Muscle of leg (tissue), 3 donors: ENCODE measurements at regions not wholly inside any gene's neighbourhood (a gene's known extent, or its start where the extent isn't known, plus 50 kb on each side); places are given as distances from the start of the nearest gene placed in this dataset.
A peak's percentile ranks its signal among the peaks of the same experiment; 100 is the strongest.

Experiments
- DNase-seq: peaks from one replicate; pipeline ENCODE4 v3.0.0; 2013
- H3K27ac ChIP-seq: one replicate; pipeline ENCODE4 v1.5.1; 2013; ENCODE audit warnings: mild to moderate bottlenecking, low read length, control low read depth
- H3K27me3 ChIP-seq: one replicate; pipeline ENCODE4 v1.6.1; 2013; ENCODE audit warnings: low read length; ENCODE audit not compliant: control insufficient read depth, insufficient read depth
- H3K36me3 ChIP-seq: one replicate; pipeline ENCODE4 v1.6.1; 2013; ENCODE audit warnings: low read length; ENCODE audit not compliant: control insufficient read depth, insufficient read depth
- H3K4me1 ChIP-seq: one replicate; pipeline ENCODE4 v1.6.1; 2013; ENCODE audit warnings: low read length; ENCODE audit not compliant: control insufficient read depth, insufficient read depth
- H3K4me3 ChIP-seq: one replicate; pipeline ENCODE4 v1.5.1; 2013; ENCODE audit warnings: low read length, control low read depth
- H3K9me3 ChIP-seq: replicated peaks from 2 replicates; pipeline ENCODE4 v1.6.1; 2013; ENCODE audit warnings: low read depth, low read length; ENCODE audit not compliant: control insufficient read depth
- WGBS: methylation state at CpG from one replicate; pipeline ENCODE4 v1.1.5; 2013; ENCODE audit warnings: missing lambda C conversion rate; ENCODE audit not compliant: insufficient coverage; 5-methylcytosine and 5-hydroxymethylcytosine counted together

DNA sequence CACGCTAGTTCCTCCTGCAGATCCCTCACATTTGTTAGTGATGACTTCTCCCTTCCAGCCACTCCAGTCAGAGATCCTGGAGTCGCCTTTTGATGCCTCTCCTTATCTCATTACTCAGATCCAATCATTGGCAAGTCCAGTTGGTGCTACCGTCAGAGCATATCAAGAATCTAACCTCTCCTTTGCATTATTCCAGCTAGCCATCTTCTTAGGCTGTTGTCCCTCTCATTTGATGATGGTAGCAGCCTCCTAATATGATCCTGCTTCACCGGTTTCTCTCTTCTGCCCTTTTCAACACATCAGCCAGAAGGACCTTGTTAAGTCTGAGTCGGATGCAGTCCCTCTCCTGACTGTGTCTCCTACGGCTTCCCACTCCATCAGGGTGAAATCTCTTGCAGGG, 305.6 kb downstream of the THBS2 start:
- DNase-seq = no peak
- H3K27me3 ChIP-seq = peaks cover 2% of the 10 kb centered on the region
- H3K36me3 ChIP-seq = no peaks in the 10 kb centered on the region
- H3K9me3 ChIP-seq = no peaks in the 10 kb centered on the region
- H3K27ac ChIP-seq = no peak overlapping the region
- WGBS = 75% methylated on average over 6 of the region's 6 CpGs
- H3K4me1 ChIP-seq = peaks cover 21% of the 10 kb centered on the region
- no peak overlapping the region for H3K4me3 ChIP-seq

DNA sequence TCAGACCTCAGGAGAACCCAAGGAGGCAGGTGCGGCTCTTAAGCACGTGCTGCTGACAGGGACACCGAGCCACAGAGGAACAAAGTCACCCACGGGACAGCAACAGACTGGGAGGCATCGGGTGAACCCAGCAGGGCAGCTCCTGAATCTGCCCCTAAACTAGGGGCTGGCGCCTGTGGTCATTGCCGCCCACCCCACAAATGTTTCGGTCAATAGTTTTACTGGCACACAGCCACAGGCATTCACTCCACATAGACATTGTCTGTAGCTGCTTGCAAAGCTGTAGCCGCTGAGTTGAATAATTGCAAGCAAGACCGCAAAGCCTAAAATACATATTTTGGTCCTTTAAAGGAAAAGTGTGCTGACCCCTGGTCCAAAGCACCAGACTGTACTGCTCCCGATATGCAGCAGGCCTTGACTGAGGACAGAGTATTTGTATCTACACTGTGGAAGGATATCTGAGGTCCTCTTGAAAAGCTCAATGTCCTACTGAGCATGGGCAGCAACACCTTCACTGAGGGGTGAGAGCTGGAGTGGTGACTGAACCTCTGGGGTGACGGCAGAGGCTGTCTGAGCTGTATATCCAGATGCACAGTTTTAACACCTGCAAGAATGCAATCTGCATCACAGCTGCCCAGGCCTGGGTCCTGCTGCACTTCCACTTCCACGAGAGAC, 310.3 kb downstream of the THBS2 start:
- H3K27ac ChIP-seq = no peak overlapping the region
- no peak overlapping the region for H3K4me3 ChIP-seq
- 73% methylated on average over 9 of the region's 13 CpGs for WGBS
- DNase-seq = no peak
- H3K27me3 ChIP-seq = peaks cover 4% of the 10 kb centered on the region
- H3K4me1 ChIP-seq = peaks cover 36% of the 10 kb centered on the region
- no peaks in the 10 kb centered on the region for H3K9me3 ChIP-seq
- H3K36me3 ChIP-seq = no peaks in the 10 kb centered on the region

DNA sequence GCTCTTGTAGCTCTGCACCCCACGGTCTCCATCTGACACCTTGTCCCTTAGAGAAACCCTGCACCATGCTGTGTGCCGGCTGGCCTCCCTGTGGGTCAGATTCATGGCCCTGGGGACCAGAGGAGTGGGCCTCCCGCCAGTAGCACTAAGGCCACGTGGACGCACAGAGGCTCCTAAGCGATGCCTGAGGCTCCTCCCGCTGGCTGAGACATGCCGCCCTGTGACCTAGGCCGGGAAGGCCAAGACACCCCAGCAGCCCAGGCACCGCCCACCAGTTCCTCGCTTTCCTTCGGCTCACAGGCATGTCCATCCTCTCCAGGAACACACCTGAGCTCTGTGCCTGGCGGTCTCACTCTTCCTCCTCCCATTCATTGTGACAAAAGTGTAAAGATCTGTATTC, 311.0 kb downstream of the THBS2 start:
- WGBS = 80% methylated on average over 13 of the region's 13 CpGs
- DNase-seq = no peak
- no peak overlapping the region for H3K27ac ChIP-seq
- H3K4me3 ChIP-seq = no peak overlapping the region
- no peaks in the 10 kb centered on the region for H3K36me3 ChIP-seq
- H3K4me1 ChIP-seq = peaks cover 36% of the 10 kb centered on the region
- no peaks in the 10 kb centered on the region for H3K9me3 ChIP-seq
- peaks cover 4% of the 10 kb centered on the region for H3K27me3 ChIP-seq

DNA sequence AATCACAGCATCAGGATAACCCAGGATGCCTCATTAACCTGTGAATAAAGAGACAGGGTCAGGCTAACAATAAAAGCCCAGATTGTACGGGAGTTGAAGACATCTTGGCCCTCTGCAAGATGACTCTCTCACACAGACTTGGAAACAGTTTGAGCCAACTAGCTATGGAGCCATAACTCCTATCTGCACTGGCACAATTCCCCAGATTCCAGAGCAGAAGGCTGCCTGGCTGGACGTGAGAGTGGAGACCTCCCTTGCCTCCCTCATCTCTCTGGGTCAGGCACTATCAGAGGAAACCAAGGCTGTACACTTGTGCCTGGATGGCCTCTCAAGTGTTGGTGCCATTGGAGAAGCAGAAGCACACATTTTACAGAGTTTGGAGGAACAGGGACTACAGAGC, 312.6 kb downstream of the THBS2 start:
- DNase-seq = no peak
- Histone ChIP-seq H3K4me1 (peaks cover 41% of the 10 kb centered on the region), H3K9me3 (no peaks in the 10 kb centered on the region), H3K4me3 (no peak overlapping the region), H3K36me3 (no peaks in the 10 kb centered on the region), H3K27ac (no peak overlapping the region), H3K27me3 (peaks cover 4% of the 10 kb centered on the region)
- 0% methylated on average over 1 of the region's 2 CpGs for WGBS

GRCh38 chr6:168939796-168940195, 313.9 kb downstream of the THBS2 start:
- no peak overlapping the region for H3K4me3 ChIP-seq
- H3K4me1 ChIP-seq = peaks cover 41% of the 10 kb centered on the region
- no peaks in the 10 kb centered on the region for H3K36me3 ChIP-seq
- 79% methylated on average over 10 of the region's 13 CpGs for WGBS
- no peak overlapping the region for H3K27ac ChIP-seq
- DNase-seq = peak; percentile 58
- no peaks in the 10 kb centered on the region for H3K9me3 ChIP-seq
- peaks cover 4% of the 10 kb centered on the region for H3K27me3 ChIP-seq

GRCh38 chr6:168939041-168939440, 314.6 kb downstream of the THBS2 start:
- Histone ChIP-seq H3K4me3 (no peak overlapping the region), H3K4me1 (peaks cover 41% of the 10 kb centered on the region), H3K27ac (no peak overlapping the region), H3K9me3 (no peaks in the 10 kb centered on the region), H3K27me3 (peaks cover 4% of the 10 kb centered on the region), H3K36me3 (no peaks in the 10 kb centered on the region)
- WGBS = 46% methylated on average over 2 of the region's 4 CpGs
- DNase-seq = no peak

DNA sequence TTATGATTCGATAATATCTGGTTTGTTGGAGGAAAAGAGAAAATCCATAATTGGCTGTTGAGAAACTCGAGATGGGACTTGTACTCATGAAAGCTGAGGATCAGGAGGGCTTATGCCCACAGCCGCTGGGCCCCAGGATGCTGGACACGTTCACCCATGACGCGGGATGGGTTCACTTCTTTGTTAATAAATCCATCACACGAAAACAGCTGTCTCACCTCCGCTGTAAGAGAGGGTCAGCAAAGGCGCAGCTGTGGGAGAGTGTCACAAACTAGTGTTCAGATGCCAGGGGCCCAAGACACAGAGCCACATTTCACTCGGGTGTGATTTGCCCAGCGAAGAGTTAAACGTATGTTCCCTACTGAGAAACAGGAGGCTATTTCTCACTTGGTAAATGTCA, 315.1 kb downstream of the THBS2 start:
- no peak overlapping the region for H3K27ac ChIP-seq
- peaks cover 37% of the 10 kb centered on the region for H3K4me1 ChIP-seq
- H3K27me3 ChIP-seq = peaks cover 3% of the 10 kb centered on the region
- DNase-seq = no peak
- no peaks in the 10 kb centered on the region for H3K9me3 ChIP-seq
- no peak overlapping the region for H3K4me3 ChIP-seq
- WGBS = 41% methylated on average over 9 of the region's 12 CpGs
- no peaks in the 10 kb centered on the region for H3K36me3 ChIP-seq

GRCh38 chr6:168937054-168937453, 316.6 kb downstream of the THBS2 start:
- no peak for DNase-seq
- Histone ChIP-seq H3K36me3 (no peaks in the 10 kb centered on the region), H3K4me3 (no peak overlapping the region), H3K4me1 (peaks cover 32% of the 10 kb centered on the region), H3K27ac (no peak overlapping the region), H3K9me3 (peaks cover 3% of the 10 kb centered on the region), H3K27me3 (peaks cover 3% of the 10 kb centered on the region)
- WGBS = 84% methylated on average over 3 of the region's 7 CpGs

DNA sequence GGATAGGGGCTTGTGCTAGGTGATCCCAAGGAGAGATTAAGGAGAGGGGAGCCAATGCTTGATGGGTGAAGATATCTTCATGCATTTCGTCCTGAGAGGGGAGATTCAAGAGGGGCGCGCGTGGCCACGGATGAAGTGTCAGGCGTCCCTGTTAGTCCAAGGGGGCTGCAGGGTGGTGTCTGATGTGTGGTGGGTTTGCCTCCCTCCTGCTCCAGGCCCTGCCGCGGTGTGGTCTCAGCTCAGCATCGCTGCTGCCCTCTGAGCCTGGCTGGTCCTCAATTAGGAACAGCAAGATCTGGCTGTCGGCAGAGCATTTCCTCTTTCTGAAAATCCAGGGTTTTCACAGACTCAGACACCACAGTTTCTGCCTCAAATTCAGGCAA, 318.0 kb downstream of the THBS2 start:
- H3K36me3 ChIP-seq = no peaks in the 10 kb centered on the region
- DNase-seq = no peak
- H3K4me3 ChIP-seq = no peak overlapping the region
- peaks cover 3% of the 10 kb centered on the region for H3K27me3 ChIP-seq
- no peak overlapping the region for H3K27ac ChIP-seq
- 71% methylated on average over 9 of the region's 10 CpGs for WGBS
- H3K4me1 ChIP-seq = peaks cover 25% of the 10 kb centered on the region
- H3K9me3 ChIP-seq = peaks cover 3% of the 10 kb centered on the region

DNA sequence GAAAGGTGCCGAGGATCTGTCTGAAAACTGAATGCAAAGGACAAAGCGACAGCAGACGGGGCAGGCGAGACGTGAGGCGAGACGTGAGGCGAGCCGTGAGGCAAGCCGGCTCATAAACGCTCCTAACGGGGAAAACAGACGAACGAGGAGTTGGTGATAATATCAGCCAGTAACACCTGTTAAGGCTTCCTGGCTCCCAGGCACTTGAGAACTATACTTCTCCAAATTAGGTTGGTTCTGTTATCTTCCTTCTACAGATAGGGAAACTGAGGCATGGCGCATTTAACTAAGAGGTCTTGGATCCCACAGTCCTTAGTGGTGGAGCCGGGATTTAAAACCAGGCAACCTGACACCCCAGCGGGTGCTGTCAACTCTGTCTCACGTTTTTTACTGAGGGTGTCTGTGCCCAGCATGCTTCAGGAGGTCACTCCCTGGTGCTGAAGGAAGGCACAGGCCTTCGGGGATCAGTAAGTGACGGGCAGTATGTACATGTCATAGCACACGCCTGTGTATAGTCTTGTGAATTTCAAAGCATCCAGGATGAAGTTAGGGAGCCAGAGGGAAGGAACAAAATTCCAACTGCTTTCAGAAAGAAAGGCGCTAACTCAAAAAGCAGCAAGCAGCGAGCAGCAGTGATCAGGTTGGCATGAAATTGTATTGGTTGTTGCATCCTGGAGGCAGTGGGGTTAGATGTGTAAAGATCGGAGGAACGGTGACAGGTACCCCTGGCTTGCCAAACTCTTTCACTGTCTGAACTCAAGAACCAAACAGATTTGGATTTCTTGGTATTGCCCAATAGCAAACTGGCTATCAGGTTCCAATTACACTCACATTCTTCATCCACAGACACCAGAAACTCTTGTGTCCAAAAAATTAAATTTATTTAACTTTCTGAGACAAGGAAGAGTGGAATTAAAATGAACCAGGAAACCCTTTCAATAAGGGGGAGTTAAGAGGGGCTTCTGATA, 318.7 kb downstream of the THBS2 start:
- H3K27me3 ChIP-seq = peaks cover 3% of the 10 kb centered on the region
- 77% methylated on average over 16 of the region's 25 CpGs for WGBS
- H3K36me3 ChIP-seq = no peaks in the 10 kb centered on the region
- H3K27ac ChIP-seq = no peak overlapping the region
- DNase-seq = no peak
- H3K4me1 ChIP-seq = peaks cover 19% of the 10 kb centered on the region
- H3K9me3 ChIP-seq = peaks cover 3% of the 10 kb centered on the region
- H3K4me3 ChIP-seq = no peak overlapping the region
